Tibial nerve (tissue), 4 donors: ENCODE measurements at regions not wholly inside any gene's neighbourhood (a gene's known extent, or its start where the extent isn't known, plus 50 kb on each side); places are given as distances from the start of the nearest gene placed in this dataset.

Experiments
- CTCF ChIP-seq, 5 experiments: fragments of 200-600 bp in 3 of 5; fragments of 450-650 bp in 2 of 5; sonication (generic) in 3 of 5; IDR thresholded peaks; one replicate each; pipeline ENCODE4 v1.5.1; 2016 to 2019; ENCODE audit warnings: antibody characterized with exemption in 5 of 5, mild to moderate bottlenecking in 3 of 5, moderate library complexity in 2 of 5
- EP300 ChIP-seq, 2 donors: sonication (generic); formaldehyde crosslinking; IDR thresholded peaks; one replicate each; pipeline ENCODE4 v1.6.1; 2017; ENCODE audit warnings: antibody characterized with exemption in 2 of 2, mild to moderate bottlenecking in 1 of 2
- POLR2A ChIP-seq, 2 donors: fragments of 450-650 bp; IDR thresholded peaks; one replicate each; pipeline ENCODE4 v1.6.1; 2017; ENCODE audit warnings: antibody characterized with exemption in 2 of 2, mild to moderate bottlenecking in 2 of 2, moderate library complexity in 2 of 2

- TF ChIP-seq POLR2A (IDR thresholded peaks at IDR 0.05) (no peak), CTCF (IDR thresholded peaks at IDR 0.05) (no peak), EP300 (IDR thresholded peaks at IDR 0.05) (no peak)
These were observed 59.6 kb upstream of the CA12 start for GRCh38 chr15:63441266-63441665.
